Gastrocnemius medialis (tissue), 4 donors: ENCODE measurements at regions not wholly inside any gene's neighbourhood (a gene's known extent, or its start where the extent isn't known, plus 50 kb on each side); places are given as distances from the start of the nearest gene placed in this dataset.
A peak's percentile ranks its signal among the peaks of the same experiment; 100 is the strongest.

Experiments
- ATAC-seq, 2 donors: fragments of 150-250 bp; one replicate each; pipeline ENCODE4 v1.9.1; 2016
- DNase-seq, 2 donors: peaks; one replicate each; pipeline ENCODE4 v3.0.0-alpha.2; 2019
- H3K27ac ChIP-seq, 4 donors: fragments of 200-600 bp; sonication (generic); 1 replicate in 1 of 4; 2 replicates in 3 of 4; pipeline ENCODE4 v1.5.1; 2016 to 2018; ENCODE audit warnings: mild to moderate bottlenecking in 2 of 4, moderate library complexity in 1 of 4
- H3K27me3 ChIP-seq, 3 donors: fragments of 200-600 bp; sonication (generic) in 2 of 3; 1 replicate in 1 of 3; 2 replicates in 2 of 3; pipeline versions ENCODE4 v1.5.1 to v1.6.0; 2016 to 2019; ENCODE audit warnings: mild to moderate bottlenecking in 1 of 3, moderate library complexity in 1 of 3
- H3K36me3 ChIP-seq, 2 donors: fragments of 200-600 bp; sonication (generic) in 1 of 2; one replicate each; pipeline ENCODE4 v1.5.1; 2017 to 2018
- H3K4me1 ChIP-seq, 2 donors: fragments of 200-600 bp; sonication (generic) in 1 of 2; one replicate each; pipeline ENCODE4 v1.5.1; 2016 to 2017; ENCODE audit warnings: mild to moderate bottlenecking in 2 of 2
- H3K4me3 ChIP-seq, 4 donors: fragments of 200-600 bp; sonication (generic) in 3 of 4; 1 replicate in 1 of 4; 2 replicates in 3 of 4; pipeline ENCODE4 v1.5.1; 2016 to 2019; ENCODE audit warnings: mild to moderate bottlenecking in 2 of 4
- H3K9me3 ChIP-seq, 3 donors: fragments of 200-600 bp; sonication (generic) in 2 of 3; 1 replicate in 1 of 3; 2 replicates in 2 of 3; pipeline ENCODE4 v1.5.1; 2016 to 2019
- POLR2A ChIP-seq, 2 donors: fragments of 450-650 bp; IDR thresholded peaks; one replicate each; pipeline ENCODE4 v1.6.1; 2017; ENCODE audit warnings: antibody characterized with exemption in 2 of 2, mild to moderate bottlenecking in 2 of 2, moderate library complexity in 2 of 2
- in situ Hi-C, 4 donors: fragments of 200-750 bp; cut with MboI; loops; one replicate each; pipeline versions ENCODE4 v1.15.0 to v1.8.0; 2017; ENCODE audit warnings: low sequenced_read_pairs in 4 of 4
- intact Hi-C: fragments of 100-400 bp; cut with DNase I; formaldehyde crosslinking; loops from one replicate; pipeline ENCODE4 v1.15.1; 2023; ENCODE audit warnings: low total_unique reads
- TF ChIP-seq, protein P1 (sequence below), 5 experiments: fragments of 450-650 bp in 3 of 5; fragments of 200-600 bp in 2 of 5; sonication (generic) in 2 of 5; IDR thresholded peaks in 4 of 5; conservative IDR thresholded peaks in 1 of 5; 1 replicate in 4 of 5; 2 replicates in 1 of 5; pipeline ENCODE4 v1.5.1; 2016 to 2019; ENCODE audit warnings: antibody characterized with exemption in 5 of 5, mild to moderate bottlenecking in 3 of 5, moderate library complexity in 3 of 5

DNA sequence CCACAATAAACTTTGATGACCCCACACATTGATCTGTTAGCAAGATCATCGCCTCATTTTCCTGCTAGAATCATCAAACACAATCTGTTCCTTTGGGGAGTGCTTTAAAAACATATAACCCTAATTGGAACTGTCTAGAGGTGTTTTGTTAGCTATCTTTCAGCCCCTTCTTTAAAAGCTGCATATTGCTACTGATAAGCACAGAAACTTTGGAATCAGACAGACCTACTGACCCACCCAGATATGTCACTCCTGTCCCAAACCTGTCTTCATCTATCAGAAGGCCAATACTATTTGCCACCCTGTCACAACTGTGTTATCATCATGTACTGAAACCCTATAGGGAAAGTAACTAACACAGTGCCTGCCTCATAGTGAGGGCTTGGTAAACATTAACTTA lies 172.4 kb upstream of the SASH1 start:
- intact Hi-C loops, result no loop called here
- no peak for TF ChIP-seq POLR2A (IDR thresholded peaks at IDR 0.05)
- TF ChIP-seq, protein P1, sequence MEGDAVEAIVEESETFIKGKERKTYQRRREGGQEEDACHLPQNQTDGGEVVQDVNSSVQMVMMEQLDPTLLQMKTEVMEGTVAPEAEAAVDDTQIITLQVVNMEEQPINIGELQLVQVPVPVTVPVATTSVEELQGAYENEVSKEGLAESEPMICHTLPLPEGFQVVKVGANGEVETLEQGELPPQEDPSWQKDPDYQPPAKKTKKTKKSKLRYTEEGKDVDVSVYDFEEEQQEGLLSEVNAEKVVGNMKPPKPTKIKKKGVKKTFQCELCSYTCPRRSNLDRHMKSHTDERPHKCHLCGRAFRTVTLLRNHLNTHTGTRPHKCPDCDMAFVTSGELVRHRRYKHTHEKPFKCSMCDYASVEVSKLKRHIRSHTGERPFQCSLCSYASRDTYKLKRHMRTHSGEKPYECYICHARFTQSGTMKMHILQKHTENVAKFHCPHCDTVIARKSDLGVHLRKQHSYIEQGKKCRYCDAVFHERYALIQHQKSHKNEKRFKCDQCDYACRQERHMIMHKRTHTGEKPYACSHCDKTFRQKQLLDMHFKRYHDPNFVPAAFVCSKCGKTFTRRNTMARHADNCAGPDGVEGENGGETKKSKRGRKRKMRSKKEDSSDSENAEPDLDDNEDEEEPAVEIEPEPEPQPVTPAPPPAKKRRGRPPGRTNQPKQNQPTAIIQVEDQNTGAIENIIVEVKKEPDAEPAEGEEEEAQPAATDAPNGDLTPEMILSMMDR (IDR thresholded peaks at IDR 0.05 in 4 of 5, conservative IDR thresholded peaks at IDR 0.05 in 1 of 5), result no peak
- H3K9me3 ChIP-seq, result no peaks in the 10 kb centered on the region
- H3K27me3 ChIP-seq, result no peaks in the 10 kb centered on the region
- ATAC-seq (no peak), DNase-seq (no peak)
- H3K27ac ChIP-seq, result no peak overlapping the region
- no peaks in the 10 kb centered on the region for H3K4me1 ChIP-seq
- no peaks in the 10 kb centered on the region for H3K36me3 ChIP-seq
- in situ Hi-C loops, result loop anchor here in 3 of 4 donors (5.0 to 25.0 kb wide), 4 partner anchors 85 to 658 kb away; partner anchors contain the start of gene SAMD5 (in 1 of the 3)
- no peak overlapping the region for H3K4me3 ChIP-seq

DNA sequence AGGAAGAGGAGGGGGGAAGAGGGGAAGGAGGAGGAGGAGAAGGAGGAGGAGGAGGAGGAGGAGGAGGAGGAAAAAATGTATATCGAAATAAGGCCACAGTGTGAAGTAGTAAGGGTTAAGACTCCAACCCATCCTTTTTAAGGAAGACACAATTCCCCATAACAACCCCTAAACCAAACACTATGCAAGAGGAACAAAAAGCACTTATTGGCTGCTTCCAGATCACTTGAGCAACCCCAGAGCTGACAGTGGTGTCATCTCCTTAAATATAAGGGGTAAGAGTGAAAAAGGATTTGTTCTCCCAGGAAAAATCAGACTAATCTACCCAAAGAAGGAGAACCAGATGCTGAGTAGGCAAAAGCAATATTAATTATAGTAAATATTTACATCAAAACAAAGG lies 169.1 kb upstream of the SASH1 start:
- intact Hi-C loops, result no loop called here

DNA sequence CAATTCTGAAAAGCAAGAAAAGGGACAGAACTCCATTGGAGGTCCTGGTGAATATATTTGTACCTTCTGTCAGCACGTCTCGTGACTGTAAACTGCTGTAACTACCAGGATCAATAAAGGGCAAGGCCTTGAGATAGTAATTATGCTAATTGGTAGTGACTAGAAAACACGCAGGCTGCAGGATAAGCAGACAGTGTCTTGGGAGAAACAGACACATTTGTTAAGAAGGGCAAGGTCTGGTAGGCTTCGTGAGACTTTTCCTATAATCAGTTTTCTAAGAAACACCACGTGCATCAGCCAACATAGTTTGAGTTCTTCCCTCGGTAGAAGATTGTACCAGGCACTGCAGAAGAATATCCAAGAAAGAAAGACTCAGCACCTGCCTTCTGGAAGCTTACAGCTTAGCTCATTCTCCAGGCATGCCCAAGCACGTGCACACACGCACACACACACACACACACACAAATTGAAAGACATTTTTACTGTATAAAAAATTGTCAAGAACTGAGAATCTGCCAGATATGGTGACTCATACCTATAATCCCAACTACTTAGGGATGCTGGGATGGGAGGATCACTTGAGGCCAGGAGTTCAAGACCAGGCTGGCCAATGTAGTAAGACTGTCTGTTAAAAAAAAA lies 167.0 kb upstream of the SASH1 start:
- TF ChIP-seq POLR2A (IDR thresholded peaks at IDR 0.05), result no peak
- TF ChIP-seq, protein P1 (IDR thresholded peaks at IDR 0.05 in 4 of 5, conservative IDR thresholded peaks at IDR 0.05 in 1 of 5), result no peak
- ATAC-seq, result no peak
- in situ Hi-C loops (loop anchor here in 3 of 4 donors (5.0 to 10.0 kb wide), 3 partner anchors 77 to 289 kb away; no protein-coding TSS in a partner anchor), intact Hi-C loops (no loop called here)
- Histone ChIP-seq H3K27me3 (no peaks in the 10 kb centered on the region), H3K4me3 (no peak overlapping the region), H3K4me1 (no peaks in the 10 kb centered on the region), H3K27ac (no peak overlapping the region), H3K9me3 (no peaks in the 10 kb centered on the region), H3K36me3 (no peaks in the 10 kb centered on the region)
- DNase-seq, result no peak

More for the DNA sequence above, 169.1 kb upstream of the SASH1 start:
- no peak overlapping the region for H3K4me3 ChIP-seq
- DNase-seq (no peak), ATAC-seq (no peak)
- no peaks in the 10 kb centered on the region for H3K36me3 ChIP-seq
- in situ Hi-C loops, result loop anchor here in 3 of 4 donors (5.0 to 25.0 kb wide), 4 partner anchors 81 to 661 kb away; partner anchors contain the start of gene SAMD5 (in 1 of the 3)
- TF ChIP-seq, protein P1 (IDR thresholded peaks at IDR 0.05 in 4 of 5, conservative IDR thresholded peaks at IDR 0.05 in 1 of 5), result no peak
- TF ChIP-seq POLR2A (IDR thresholded peaks at IDR 0.05), result no peak
- H3K4me1 ChIP-seq, result no peaks in the 10 kb centered on the region
- H3K9me3 ChIP-seq, result no peaks in the 10 kb centered on the region
- no peak overlapping the region for H3K27ac ChIP-seq
- no peaks in the 10 kb centered on the region for H3K27me3 ChIP-seq

DNA sequence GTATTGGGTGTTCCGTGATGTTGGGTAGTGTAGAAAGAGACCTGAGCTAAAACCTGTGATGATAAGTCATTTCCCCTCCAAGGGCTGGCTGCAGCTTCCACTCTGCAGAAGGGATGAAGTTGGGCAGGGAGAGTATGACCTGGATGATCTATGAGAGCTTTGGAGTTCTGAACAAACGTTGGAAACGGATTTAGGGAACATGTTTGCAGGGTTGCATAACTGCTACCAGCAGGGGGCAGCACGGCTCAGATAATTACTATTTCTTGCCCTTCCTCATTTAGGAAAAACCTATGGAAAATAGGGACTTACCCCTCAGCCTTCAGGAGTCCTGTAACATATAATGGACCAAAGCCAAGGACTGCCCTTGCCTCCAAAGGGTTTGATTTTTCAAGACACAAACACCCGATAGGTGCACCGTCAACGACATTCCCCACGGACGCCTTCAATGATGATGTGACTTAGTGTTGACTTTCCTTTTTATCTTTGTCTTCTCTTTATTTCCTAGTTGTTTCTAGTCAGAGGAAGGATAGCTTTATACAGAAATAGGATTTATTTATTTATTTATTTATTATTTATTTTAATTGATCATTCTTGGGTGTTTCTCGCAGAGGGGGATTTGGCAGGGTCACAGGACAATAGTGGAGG lies 164.9 kb upstream of the SASH1 start:
- H3K36me3 ChIP-seq, result no peaks in the 10 kb centered on the region
- DNase-seq, result peak in 1 of 2 donors; percentile 21
- intact Hi-C loops (loop anchor here (1.0 kb wide), 2 partner anchors 74 to 287 kb away; no protein-coding TSS in a partner anchor), in situ Hi-C loops (loop anchor here in 3 of 4 donors (5.0 to 10.0 kb wide), 3 partner anchors 75 to 287 kb away; no protein-coding TSS in a partner anchor)
- no peaks in the 10 kb centered on the region for H3K9me3 ChIP-seq
- no peaks in the 10 kb centered on the region for H3K27me3 ChIP-seq
- no peak overlapping the region for H3K27ac ChIP-seq
- no peak for ATAC-seq
- H3K4me3 ChIP-seq, result no peak overlapping the region
- no peaks in the 10 kb centered on the region for H3K4me1 ChIP-seq
- TF ChIP-seq POLR2A (IDR thresholded peaks at IDR 0.05), result no peak
- TF ChIP-seq, protein P1 (IDR thresholded peaks at IDR 0.05 in 4 of 5, conservative IDR thresholded peaks at IDR 0.05 in 1 of 5), result peak; percentile 43 to 76 (median 74)
